ENCODE measurements at regions not wholly inside any gene's neighbourhood (a gene's known extent, or its start where the extent isn't known, plus 50 kb on each side); places are given as distances from the start of the nearest gene placed in this dataset.

- no peak for TF ChIP-seq CTCF (IDR thresholded peaks at IDR 0.05; ENCODE audit: low read depth, low read length, missing control alignments)
- H3K4me3 ChIP-seq (ENCODE audit: low read depth, low read length), result no peak overlapping the region
- no peak for DNase-seq (ENCODE audit: low read depth)
Measured at GRCh38 chr5:129395247-129395646, 64.9 kb upstream of the ADAMTS19 start.

- no peak overlapping the region for H3K4me3 ChIP-seq (ENCODE audit: low read depth, low read length)
- no peak for DNase-seq (ENCODE audit: low read depth)
- TF ChIP-seq CTCF (IDR thresholded peaks at IDR 0.05; ENCODE audit: low read depth, low read length, missing control alignments), result no peak
Measured at GRCh38 chr5:129398026-129398678, 61.9 kb upstream of the ADAMTS19 start.

GRCh38 chr5:129399069-129399468, 61.0 kb upstream of the ADAMTS19 start:
- TF ChIP-seq CTCF (IDR thresholded peaks at IDR 0.05; ENCODE audit: low read depth, low read length, missing control alignments), result no peak
- no peak for DNase-seq (ENCODE audit: low read depth)

GRCh38 chr5:129400395-129400983, 59.6 kb upstream of the ADAMTS19 start:
- DNase-seq (ENCODE audit: low read depth), result no peak
- no peak overlapping the region for H3K4me3 ChIP-seq (ENCODE audit: low read depth, low read length)
- no peak for TF ChIP-seq CTCF (IDR thresholded peaks at IDR 0.05; ENCODE audit: low read depth, low read length, missing control alignments)

More at GRCh38 chr5:129399069-129399468, 61.0 kb upstream of the ADAMTS19 start:
- no peak overlapping the region for H3K4me3 ChIP-seq (ENCODE audit: low read depth, low read length)

- no peak overlapping the region for H3K4me3 ChIP-seq (ENCODE audit: low read depth, low read length)
- no peak for DNase-seq (ENCODE audit: low read depth)
- TF ChIP-seq CTCF (IDR thresholded peaks at IDR 0.05; ENCODE audit: low read depth, low read length, missing control alignments), result no peak
Measured at GRCh38 chr5:129405222-129405621, 54.9 kb upstream of the ADAMTS19 start.

- no peak for TF ChIP-seq CTCF (IDR thresholded peaks at IDR 0.05; ENCODE audit: low read depth, low read length, missing control alignments)
- DNase-seq (ENCODE audit: low read depth), result no peak
Measured at GRCh38 chr5:129406440-129406839, 53.7 kb upstream of the ADAMTS19 start.

More at GRCh38 chr5:129406440-129406839, 53.7 kb upstream of the ADAMTS19 start:
- no peak overlapping the region for H3K4me3 ChIP-seq (ENCODE audit: low read depth, low read length)

Measured in GM12864 (cell line).